Coronary artery (tissue), 2 donors: ENCODE measurements at regions not wholly inside any gene's neighbourhood (a gene's known extent, or its start where the extent isn't known, plus 50 kb on each side); places are given as distances from the start of the nearest gene placed in this dataset.

Experiments used
- DNase-seq: peaks from one replicate; pipeline ENCODE4 v3.0.0-alpha.2; 2017; ENCODE audit warnings: low spot score
- H3K27ac ChIP-seq, 2 donors: fragments of 200-600 bp; sonication (generic); one replicate each; pipeline ENCODE4 v1.5.1; 2016 to 2019
- H3K4me3 ChIP-seq: fragments of 200-600 bp; sonication (generic); 2 replicates; pipeline ENCODE4 v1.5.1; 2016; ENCODE audit warnings: mild to moderate bottlenecking, moderate library complexity
- TF ChIP-seq, protein P1 (sequence below): fragments of 200-600 bp; sonication (generic); IDR thresholded peaks from one replicate; pipeline ENCODE4 v1.5.1; 2019; ENCODE audit warnings: antibody characterized with exemption

DNA sequence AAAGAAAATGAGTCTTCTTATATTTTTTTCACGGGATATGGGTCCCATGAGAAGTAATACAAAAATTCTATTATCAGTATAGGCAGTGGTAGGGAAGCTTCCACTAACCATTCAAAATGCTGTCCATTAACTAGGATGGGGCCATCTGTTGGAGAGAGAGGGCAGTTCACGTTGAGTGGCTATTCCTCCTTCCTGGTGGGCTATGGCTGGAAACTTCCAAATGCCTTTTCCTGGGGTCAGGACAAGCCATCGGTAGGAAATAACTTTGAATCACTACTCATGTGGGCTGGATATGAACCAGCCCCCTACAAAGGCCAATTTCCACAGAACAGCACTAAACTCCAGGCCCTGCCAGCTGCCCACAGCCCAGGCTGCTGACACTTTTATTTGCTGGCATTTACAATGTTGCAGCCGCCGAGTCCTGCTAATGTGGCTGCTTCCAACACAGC is 156.1 kb upstream of the HNRNPA3 start:
- Histone ChIP-seq H3K27ac (no peak overlapping the region), H3K4me3 (no peak overlapping the region)
- no peak for DNase-seq
- TF ChIP-seq, protein P1, sequence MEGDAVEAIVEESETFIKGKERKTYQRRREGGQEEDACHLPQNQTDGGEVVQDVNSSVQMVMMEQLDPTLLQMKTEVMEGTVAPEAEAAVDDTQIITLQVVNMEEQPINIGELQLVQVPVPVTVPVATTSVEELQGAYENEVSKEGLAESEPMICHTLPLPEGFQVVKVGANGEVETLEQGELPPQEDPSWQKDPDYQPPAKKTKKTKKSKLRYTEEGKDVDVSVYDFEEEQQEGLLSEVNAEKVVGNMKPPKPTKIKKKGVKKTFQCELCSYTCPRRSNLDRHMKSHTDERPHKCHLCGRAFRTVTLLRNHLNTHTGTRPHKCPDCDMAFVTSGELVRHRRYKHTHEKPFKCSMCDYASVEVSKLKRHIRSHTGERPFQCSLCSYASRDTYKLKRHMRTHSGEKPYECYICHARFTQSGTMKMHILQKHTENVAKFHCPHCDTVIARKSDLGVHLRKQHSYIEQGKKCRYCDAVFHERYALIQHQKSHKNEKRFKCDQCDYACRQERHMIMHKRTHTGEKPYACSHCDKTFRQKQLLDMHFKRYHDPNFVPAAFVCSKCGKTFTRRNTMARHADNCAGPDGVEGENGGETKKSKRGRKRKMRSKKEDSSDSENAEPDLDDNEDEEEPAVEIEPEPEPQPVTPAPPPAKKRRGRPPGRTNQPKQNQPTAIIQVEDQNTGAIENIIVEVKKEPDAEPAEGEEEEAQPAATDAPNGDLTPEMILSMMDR = no peak

- H3K4me3 ChIP-seq = no peak overlapping the region
- TF ChIP-seq, protein P1 = no peak
- DNase-seq = no peak
- no peak overlapping the region for H3K27ac ChIP-seq
These were observed 153.8 kb upstream of the HNRNPA3 start for GRCh38 chr2:177058747-177059146.

GRCh38 chr2:177059293-177059692 is 153.3 kb upstream of the HNRNPA3 start:
- H3K4me3 ChIP-seq = no peak overlapping the region
- H3K27ac ChIP-seq = no peak overlapping the region
- TF ChIP-seq, protein P1 = no peak
- DNase-seq = no peak

- Histone ChIP-seq H3K4me3 (no peak overlapping the region), H3K27ac (no peak overlapping the region)
- DNase-seq = no peak
- TF ChIP-seq, protein P1 = no peak
These were observed 149.3 kb upstream of the HNRNPA3 start for GRCh38 chr2:177063331-177063730.

DNA sequence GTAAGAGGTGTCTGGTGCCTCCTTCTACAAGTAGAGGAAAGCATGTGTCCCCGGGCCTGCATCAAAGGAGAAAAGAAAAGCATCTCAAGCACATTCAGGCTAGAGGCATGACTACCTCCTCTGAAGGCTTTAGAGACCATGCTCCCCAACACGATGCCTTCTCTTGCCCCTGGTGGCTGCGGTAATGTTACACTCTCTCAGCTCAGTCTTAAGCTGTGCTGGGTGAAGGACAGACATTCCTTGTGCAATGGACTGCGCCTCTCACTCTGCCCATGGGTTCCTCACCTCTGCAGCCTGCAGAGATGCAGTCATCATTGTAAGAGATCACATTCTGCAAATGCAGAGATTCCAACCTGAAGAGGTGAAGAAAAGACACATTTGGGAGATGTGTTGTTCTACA is 148.2 kb upstream of the HNRNPA3 start:
- no peak overlapping the region for H3K27ac ChIP-seq
- TF ChIP-seq, protein P1 = no peak
- H3K4me3 ChIP-seq = no peak overlapping the region
- DNase-seq = no peak

GRCh38 chr2:177068967-177069366 is 143.6 kb upstream of the HNRNPA3 start:
- H3K27ac ChIP-seq = no peak overlapping the region
- TF ChIP-seq, protein P1 = no peak

DNA sequence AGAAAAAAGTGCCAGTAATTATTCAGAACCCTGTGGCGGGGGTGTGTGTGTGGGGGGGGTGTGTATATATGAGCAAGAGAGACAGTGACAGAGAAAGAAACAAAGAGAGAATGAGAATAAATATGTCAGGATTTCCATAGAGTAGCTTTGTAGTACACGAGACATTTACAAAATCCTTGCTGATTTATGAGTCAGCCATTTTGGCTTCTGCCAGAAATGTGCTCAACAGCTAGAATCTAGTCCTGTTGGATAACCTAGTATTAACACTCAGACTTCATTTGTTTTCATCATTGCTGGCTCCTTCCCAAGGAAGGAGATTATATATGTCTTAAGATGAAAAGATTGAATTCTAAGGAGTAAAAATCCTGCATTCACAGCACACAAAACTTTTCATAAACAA is 140.5 kb upstream of the HNRNPA3 start:
- H3K4me3 ChIP-seq = no peak overlapping the region
- TF ChIP-seq, protein P1 = no peak
- no peak for DNase-seq
- H3K27ac ChIP-seq = no peak overlapping the region

More at GRCh38 chr2:177068967-177069366, 143.6 kb upstream of the HNRNPA3 start:
- no peak for DNase-seq
- no peak overlapping the region for H3K4me3 ChIP-seq
